Stimulated activated CD4-positive, alpha-beta T cell treated with anti-CD3 and anti-CD28 coated beads, Interleukin-4, amount 100 ng/mL, for 4 hours (primary cell): ENCODE measurements at regions not wholly inside any gene's neighbourhood (a gene's known extent, or its start where the extent isn't known, plus 50 kb on each side); places are given as distances from the start of the nearest gene placed in this dataset.
"Not testable (repeated sequence)": the region's sequence is repeated elsewhere in the genome, so short reads cannot be mapped to it uniquely, and the experiment has no call there.

Experiments used
- DNase-seq, 2 experiments: peaks; one replicate each; pipeline ENCODE4 v3.0.0-alpha.2; 2020

- no peak for DNase-seq
Observed at GRCh38 chr10:109633846-109634245, 289.5 kb downstream of the XPNPEP1 start.

GRCh38 chr10:109633017-109633416, 290.3 kb downstream of the XPNPEP1 start:
- not testable (repeated sequence) for DNase-seq

GRCh38 chr10:109624939-109625338, 298.4 kb downstream of the XPNPEP1 start:
- DNase-seq: no peak

- DNase-seq: no peak
Observed at GRCh38 chr10:109622566-109622965, 300.7 kb downstream of the XPNPEP1 start.

- DNase-seq: no peak
Observed at GRCh38 chr10:109620396-109620795, 302.9 kb downstream of the XPNPEP1 start.

- DNase-seq: no peak
Observed at GRCh38 chr10:109619914-109620313, 303.4 kb downstream of the XPNPEP1 start.

- DNase-seq: no peak
Observed at GRCh38 chr10:109618748-109619147, 304.6 kb downstream of the XPNPEP1 start.

GRCh38 chr10:109618301-109618700, 305.0 kb downstream of the XPNPEP1 start:
- no peak for DNase-seq

- DNase-seq: no peak
Observed at GRCh38 chr10:109616359-109616980, 306.8 kb downstream of the XPNPEP1 start.

GRCh38 chr10:109595356-109595755, 328.0 kb downstream of the XPNPEP1 start:
- DNase-seq: not testable (repeated sequence)

- DNase-seq: no peak
Observed at GRCh38 chr10:109593682-109594081, 329.6 kb downstream of the XPNPEP1 start.

GRCh38 chr10:109592391-109592790, 330.9 kb downstream of the XPNPEP1 start:
- no peak for DNase-seq

GRCh38 chr10:109591601-109592000, 331.7 kb downstream of the XPNPEP1 start:
- DNase-seq: no peak

GRCh38 chr10:109588259-109588658, 335.1 kb downstream of the XPNPEP1 start:
- no peak for DNase-seq

- no peak for DNase-seq
Observed at GRCh38 chr10:109587366-109587765, 335.9 kb downstream of the XPNPEP1 start.

- no peak for DNase-seq
Observed at GRCh38 chr10:109556399-109556798, 366.9 kb downstream of the XPNPEP1 start.

GRCh38 chr10:109542050-109542603, 381.2 kb downstream of the XPNPEP1 start:
- not testable (repeated sequence) for DNase-seq

- no peak for DNase-seq
Observed at GRCh38 chr10:109534193-109534592, 389.1 kb downstream of the XPNPEP1 start.

- no peak for DNase-seq
Observed at GRCh38 chr10:109529258-109529657, 394.1 kb downstream of the XPNPEP1 start.

GRCh38 chr10:109517748-109518147, 405.6 kb downstream of the XPNPEP1 start:
- DNase-seq: no peak

GRCh38 chr10:109504401-109504800, 418.9 kb downstream of the XPNPEP1 start:
- no peak for DNase-seq

GRCh38 chr10:109487691-109488090, 435.6 kb downstream of the XPNPEP1 start:
- DNase-seq: no peak

- DNase-seq: no peak
Observed at GRCh38 chr10:109480836-109481235, 442.5 kb downstream of the XPNPEP1 start.

GRCh38 chr10:109475711-109476421, 447.4 kb downstream of the XPNPEP1 start:
- DNase-seq: no peak
